VCaP (cell line): ENCODE measurements at regions not wholly inside any gene's neighbourhood (a gene's known extent, or its start where the extent isn't known, plus 50 kb on each side); places are given as distances from the start of the nearest gene placed in this dataset.
A peak's percentile ranks its signal among the peaks of the same experiment; 100 is the strongest.

ENCODE experiments used
- H3K27ac ChIP-seq: fragments of 450-650 bp; 2 replicates; pipeline ENCODE4 v1.5.1; 2017
- TF ChIP-seq, protein P1 (sequence below): fragments of 450-650 bp; conservative IDR thresholded peaks from 2 replicates; pipeline ENCODE4 v1.5.1; 2017; ENCODE audit warnings: mild to moderate bottlenecking, moderate library complexity

DNA sequence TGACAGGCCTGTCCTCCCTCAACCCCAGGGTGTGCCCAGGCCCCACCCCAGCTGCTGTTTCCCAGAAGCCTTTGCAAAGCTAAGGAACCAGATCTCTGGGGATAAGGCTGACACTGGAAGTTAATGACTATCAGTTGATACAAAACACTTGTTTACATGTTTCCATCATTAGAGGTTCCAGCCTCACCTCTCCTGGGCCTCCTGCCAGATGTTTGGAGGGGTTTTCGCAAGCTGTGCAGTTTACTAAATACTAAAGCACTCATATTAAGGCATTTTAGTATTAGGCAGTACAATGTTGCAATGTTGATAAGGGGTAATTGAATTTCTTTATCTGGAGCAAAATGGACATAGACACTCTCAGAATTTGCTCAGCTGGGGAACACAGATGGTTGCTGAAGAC lies 218.7 kb downstream of the INSC start:
- no peak overlapping the region for H3K27ac ChIP-seq
- TF ChIP-seq, protein P1, sequence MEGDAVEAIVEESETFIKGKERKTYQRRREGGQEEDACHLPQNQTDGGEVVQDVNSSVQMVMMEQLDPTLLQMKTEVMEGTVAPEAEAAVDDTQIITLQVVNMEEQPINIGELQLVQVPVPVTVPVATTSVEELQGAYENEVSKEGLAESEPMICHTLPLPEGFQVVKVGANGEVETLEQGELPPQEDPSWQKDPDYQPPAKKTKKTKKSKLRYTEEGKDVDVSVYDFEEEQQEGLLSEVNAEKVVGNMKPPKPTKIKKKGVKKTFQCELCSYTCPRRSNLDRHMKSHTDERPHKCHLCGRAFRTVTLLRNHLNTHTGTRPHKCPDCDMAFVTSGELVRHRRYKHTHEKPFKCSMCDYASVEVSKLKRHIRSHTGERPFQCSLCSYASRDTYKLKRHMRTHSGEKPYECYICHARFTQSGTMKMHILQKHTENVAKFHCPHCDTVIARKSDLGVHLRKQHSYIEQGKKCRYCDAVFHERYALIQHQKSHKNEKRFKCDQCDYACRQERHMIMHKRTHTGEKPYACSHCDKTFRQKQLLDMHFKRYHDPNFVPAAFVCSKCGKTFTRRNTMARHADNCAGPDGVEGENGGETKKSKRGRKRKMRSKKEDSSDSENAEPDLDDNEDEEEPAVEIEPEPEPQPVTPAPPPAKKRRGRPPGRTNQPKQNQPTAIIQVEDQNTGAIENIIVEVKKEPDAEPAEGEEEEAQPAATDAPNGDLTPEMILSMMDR, result no peak

DNA sequence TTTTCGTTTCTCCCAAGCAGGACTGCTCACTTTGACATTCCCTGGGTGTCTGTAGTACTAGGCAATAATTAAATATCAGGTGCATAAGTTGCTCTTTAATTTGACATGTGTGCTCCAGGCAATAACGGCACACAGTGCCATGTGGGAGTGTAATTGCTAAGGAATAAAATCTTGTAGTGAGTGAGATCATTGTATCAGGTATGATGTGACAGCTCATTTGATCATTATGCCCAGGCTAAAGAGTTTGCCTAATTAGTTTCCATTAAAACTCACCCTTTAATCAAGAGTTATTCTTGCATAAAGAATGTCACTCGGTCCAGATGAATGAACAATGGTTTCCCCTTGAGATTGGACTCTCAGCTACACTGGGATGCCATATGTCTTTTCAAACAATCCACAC lies 220.0 kb downstream of the INSC start:
- TF ChIP-seq, protein P1, result no peak
- H3K27ac ChIP-seq, result no peak overlapping the region

DNA sequence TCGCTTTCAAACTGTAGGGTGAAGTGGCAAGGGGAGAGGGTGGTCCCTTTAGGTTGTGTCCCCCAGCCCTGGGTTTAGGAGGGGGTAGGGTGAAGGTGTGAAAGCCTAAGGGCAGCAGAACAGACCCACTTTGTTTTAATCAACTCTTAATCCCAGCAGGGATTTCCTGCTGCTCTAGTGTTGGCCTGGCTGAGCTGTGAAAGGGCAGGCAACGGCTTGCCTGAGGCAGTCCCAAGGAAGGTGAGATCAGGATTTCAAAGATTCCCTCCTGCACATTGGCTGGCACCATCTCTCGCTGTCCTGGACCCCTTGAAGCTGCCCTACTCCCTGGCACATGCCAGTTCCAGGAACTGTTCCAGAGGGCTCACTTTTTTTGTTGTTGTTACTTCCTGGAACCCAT lies 221.3 kb downstream of the INSC start:
- TF ChIP-seq, protein P1, result no peak

DNA sequence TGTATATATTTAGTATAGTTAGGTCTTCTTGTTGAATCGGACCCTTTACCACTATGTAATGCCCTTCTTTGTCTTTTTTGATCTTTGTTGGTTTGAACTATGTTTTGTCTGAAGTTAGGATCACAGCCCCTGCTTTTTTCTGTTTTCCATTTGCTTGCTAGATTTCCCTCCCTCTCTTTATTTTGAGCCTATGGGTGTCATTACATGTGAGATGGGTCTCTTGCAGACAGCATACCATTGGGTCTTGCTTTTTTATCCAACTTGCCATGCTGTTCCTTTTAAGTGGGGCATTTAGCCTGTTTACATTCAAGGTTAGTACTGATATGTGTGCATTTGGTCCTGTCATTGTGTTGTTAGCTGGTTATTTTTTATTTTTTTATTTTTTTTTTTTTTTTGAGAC lies 224.6 kb downstream of the INSC start:
- H3K27ac ChIP-seq, result no peak overlapping the region
- TF ChIP-seq, protein P1, result no peak

More for the DNA sequence above, 221.3 kb downstream of the INSC start:
- no peak overlapping the region for H3K27ac ChIP-seq

DNA sequence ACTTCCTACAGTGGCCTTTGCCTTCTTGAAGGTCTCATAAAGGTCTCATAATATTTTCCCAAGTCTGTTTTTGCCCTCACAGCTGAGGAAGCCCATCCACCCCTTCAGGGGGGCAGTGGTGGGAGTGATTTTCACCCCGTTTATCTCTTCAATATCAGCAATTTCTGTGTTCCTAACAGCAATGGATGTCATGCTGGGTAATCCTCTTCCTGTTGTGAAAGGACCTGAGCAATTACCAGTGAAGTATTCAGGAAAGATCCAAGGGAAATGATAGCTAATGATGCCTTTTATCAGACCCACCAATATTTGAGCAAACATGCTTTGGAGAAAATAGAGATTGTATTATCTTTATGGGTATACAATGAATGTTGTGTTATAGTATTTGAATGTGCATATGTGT lies 226.9 kb downstream of the INSC start:
- no peak overlapping the region for H3K27ac ChIP-seq

DNA sequence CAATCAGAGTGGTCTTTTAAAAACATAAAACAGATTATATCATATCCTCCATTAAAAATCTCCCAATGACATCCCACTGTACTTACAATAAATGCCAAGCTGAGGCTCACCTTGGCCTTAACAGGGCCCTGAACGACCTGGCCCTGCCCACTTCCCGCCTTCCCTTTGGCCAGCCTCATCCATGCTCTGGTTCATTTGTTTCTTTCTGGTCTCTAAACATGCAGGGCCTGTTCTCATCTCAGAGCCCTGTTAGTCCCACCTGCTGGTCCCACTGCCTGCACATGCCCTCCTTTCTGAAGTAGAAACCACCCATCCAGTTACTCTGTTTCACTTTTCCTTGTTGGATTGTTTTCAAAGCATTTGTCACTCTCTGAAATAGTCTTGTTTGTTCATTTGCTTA lies 227.4 kb downstream of the INSC start:
- no peak overlapping the region for H3K27ac ChIP-seq
- TF ChIP-seq, protein P1, result no peak

More for the DNA sequence above, 226.9 kb downstream of the INSC start:
- TF ChIP-seq, protein P1, result no peak

DNA sequence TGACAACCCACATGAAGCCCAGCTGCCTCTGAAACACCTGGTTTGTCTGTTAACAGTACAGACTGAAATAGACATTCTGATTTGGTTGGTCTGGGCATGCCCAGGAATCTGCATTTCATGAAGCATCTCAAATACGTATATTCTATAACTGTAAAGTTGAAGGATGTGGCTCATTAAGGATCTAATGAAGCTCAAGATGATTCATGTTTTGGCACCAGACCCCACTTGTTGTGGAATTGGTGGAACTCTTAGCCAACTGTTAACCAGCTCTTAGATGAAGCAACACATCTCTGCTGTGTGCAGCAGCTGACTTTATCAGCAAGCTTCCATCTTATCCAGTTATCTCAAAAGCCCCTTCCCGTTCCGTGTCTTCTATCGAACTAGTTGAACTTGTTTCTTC lies 232.2 kb downstream of the INSC start:
- peak overlapping the region; percentile 19 for H3K27ac ChIP-seq
- TF ChIP-seq, protein P1, result no peak
